Endodermal cell (in vitro differentiated cells): ENCODE measurements at regions not wholly inside any gene's neighbourhood (a gene's known extent, or its start where the extent isn't known, plus 50 kb on each side); places are given as distances from the start of the nearest gene placed in this dataset.

ENCODE experiments used
- DNase-seq: peaks from one replicate; pipeline ENCODE4 v3.0.0-alpha.2; 2017
- H3K27ac ChIP-seq: 2 replicates; pipeline ENCODE4 v1.5.1; 2013; ENCODE audit warnings: mild to moderate bottlenecking, low read depth, low read length, moderate library complexity
- H3K27me3 ChIP-seq: 2 replicates; pipeline ENCODE4 v1.6.1; 2013; ENCODE audit warnings: mild to moderate bottlenecking, low read length, moderate library complexity; ENCODE audit not compliant: insufficient read depth, control insufficient read depth, poor library complexity, severe bottlenecking
- H3K36me3 ChIP-seq: 2 replicates; pipeline ENCODE4 v1.7.0; 2013; ENCODE audit warnings: mild to moderate bottlenecking, low read length, moderate library complexity; ENCODE audit not compliant: control insufficient read depth, insufficient read depth
- H3K4me1 ChIP-seq: one replicate; pipeline ENCODE4 v1.7.0; 2013; ENCODE audit warnings: low read length; ENCODE audit not compliant: control insufficient read depth, insufficient read depth
- H3K4me3 ChIP-seq: 2 replicates; pipeline ENCODE4 v1.5.1; 2013; ENCODE audit warnings: mild to moderate bottlenecking, low read length, moderate library complexity
- H3K9ac ChIP-seq: 2 replicates; pipeline ENCODE4 v1.6.1; 2013; ENCODE audit warnings: mild to moderate bottlenecking, low read length, moderate library complexity; ENCODE audit not compliant: poor library complexity, severe bottlenecking; ENCODE audit errors: extremely low read depth
- H3K9me3 ChIP-seq: 2 replicates; pipeline ENCODE4 v1.6.1; 2013; ENCODE audit warnings: mild to moderate bottlenecking, low read length, moderate library complexity; ENCODE audit not compliant: control insufficient read depth
- H3K27ac Mint-ChIP-seq: 2 replicates; pipeline ENCODE4 v1.8.0; 2020; ENCODE audit warnings: mixed read lengths
- H3K27me3 Mint-ChIP-seq: 2 replicates; pipeline ENCODE4 v1.8.0; 2021; ENCODE audit warnings: mild to moderate bottlenecking, mixed read lengths; ENCODE audit not compliant: insufficient read depth
- H3K36me3 Mint-ChIP-seq: 2 replicates; pipeline ENCODE4 v1.8.0; 2020; ENCODE audit warnings: low read depth, mixed read lengths
- H3K4me1 Mint-ChIP-seq: 2 replicates; pipeline ENCODE4 v1.8.0; 2020; ENCODE audit warnings: mixed read lengths
- H3K4me3 Mint-ChIP-seq: 2 replicates; pipeline ENCODE4 v1.8.0; 2020; ENCODE audit warnings: mild to moderate bottlenecking, moderate library complexity, mixed read lengths
- H3K9me3 Mint-ChIP-seq: 2 replicates; pipeline ENCODE4 v1.8.0; 2020; ENCODE audit warnings: mild to moderate bottlenecking, mixed read lengths
- CTCF ChIP-seq: fragments of 200-600 bp; sonication (generic); conservative IDR thresholded peaks from 2 replicates; pipeline ENCODE4 v1.5.0; 2021; ENCODE audit warnings: antibody characterized with exemption, mild to moderate bottlenecking
- WGBS, 2 experiments: methylation state at CpG; one replicate each; pipeline versions ENCODE4 v1.1.5 to v1.1.7; 2013; ENCODE audit warnings: missing lambda C conversion rate in 2 of 2, mixed read lengths in 1 of 2; ENCODE audit not compliant: insufficient coverage in 1 of 2, insufficient read length in 1 of 2; 5-methylcytosine and 5-hydroxymethylcytosine counted together

- H3K36me3 ChIP-seq = no peaks in the 10 kb centered on the region
- Mint-ChIP-seq H3K4me3 (no peak overlapping the region), H3K36me3 (no peaks in the 10 kb centered on the region), H3K4me1 (peaks cover 5% of the 10 kb centered on the region), H3K9me3 (peaks cover 26% of the 10 kb centered on the region), H3K27ac (no peak overlapping the region), H3K27me3 (no peaks in the 10 kb centered on the region)
- no peaks in the 10 kb centered on the region for H3K9me3 ChIP-seq
- H3K4me3 ChIP-seq = no peak overlapping the region
- TF ChIP-seq CTCF = no peak
- peak; percentile 35 for DNase-seq
- no peaks in the 10 kb centered on the region for H3K27me3 ChIP-seq
- H3K27ac ChIP-seq = no peak overlapping the region
- H3K9ac ChIP-seq = no peak overlapping the region
- H3K4me1 ChIP-seq = no peaks in the 10 kb centered on the region
- 94 to 97% methylated on average over 8 to 10 of the region's 10 CpGs for WGBS, 2 experiments
Observed at GRCh38 chr3:87733671-87734367, 325.0 kb downstream of the CGGBP1 start.

- H3K4me3 ChIP-seq = no peak overlapping the region
- no peaks in the 10 kb centered on the region for H3K27me3 ChIP-seq
- no peak overlapping the region for H3K4me3 Mint-ChIP-seq
- H3K36me3 ChIP-seq = no peaks in the 10 kb centered on the region
- no peaks in the 10 kb centered on the region for H3K27me3 Mint-ChIP-seq
- WGBS, 2 experiments = 87 to 100% methylated on average over 1 to 3 of the region's 3 CpGs
- H3K27ac Mint-ChIP-seq = no peak overlapping the region
- peaks cover 34% of the 10 kb centered on the region for H3K9me3 Mint-ChIP-seq
- no peaks in the 10 kb centered on the region for H3K9me3 ChIP-seq
- H3K9ac ChIP-seq = no peak overlapping the region
- peaks cover 3% of the 10 kb centered on the region for H3K36me3 Mint-ChIP-seq
- H3K4me1 ChIP-seq = peaks cover 4% of the 10 kb centered on the region
- H3K4me1 Mint-ChIP-seq = peaks cover 6% of the 10 kb centered on the region
- DNase-seq = no peak
- no peak for TF ChIP-seq CTCF
- H3K27ac ChIP-seq = no peak overlapping the region
Observed at GRCh38 chr3:87732294-87732693, 326.5 kb downstream of the CGGBP1 start.

DNA sequence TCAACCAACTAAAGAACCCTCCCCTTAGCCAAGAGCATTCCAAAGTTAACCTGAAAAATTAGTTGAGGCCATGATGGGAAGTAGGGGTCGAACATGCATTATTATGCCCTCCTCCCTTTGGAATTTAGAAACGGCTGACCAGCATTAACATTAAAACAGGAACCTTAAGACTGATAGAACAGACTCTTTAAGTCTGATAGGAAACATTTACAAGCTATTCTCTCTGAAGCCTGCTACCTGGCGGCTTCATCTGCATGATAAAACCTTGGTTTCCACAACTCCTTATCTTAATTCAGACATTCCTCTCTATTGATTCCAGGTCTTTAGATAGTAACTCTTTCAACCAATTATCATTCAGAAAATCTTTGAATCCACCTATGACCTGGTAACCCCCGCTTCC is 331.0 kb downstream of the CGGBP1 start:
- H3K36me3 Mint-ChIP-seq = peaks cover 4% of the 10 kb centered on the region
- Histone ChIP-seq H3K9ac (no peak overlapping the region), H3K4me1 (peaks cover 9% of the 10 kb centered on the region), H3K9me3 (peaks cover 17% of the 10 kb centered on the region), H3K27me3 (no peaks in the 10 kb centered on the region), H3K36me3 (no peaks in the 10 kb centered on the region), H3K4me3 (peak overlapping the region; percentile 48), H3K27ac (no peak overlapping the region)
- H3K4me1 Mint-ChIP-seq = peaks cover 6% of the 10 kb centered on the region
- no peak for TF ChIP-seq CTCF
- no peak for DNase-seq
- no peak overlapping the region for H3K4me3 Mint-ChIP-seq
- peak overlapping the region; percentile 77 for H3K27ac Mint-ChIP-seq
- WGBS, 2 experiments = 25 to 44% methylated on average over 4 of the region's 4 CpGs
- peaks cover 42% of the 10 kb centered on the region for H3K9me3 Mint-ChIP-seq
- H3K27me3 Mint-ChIP-seq = no peaks in the 10 kb centered on the region
